NCI-H2227 treated with DMSO at 0.1 percent for 48 hours (cell line): ENCODE measurements at regions not wholly inside any gene's neighbourhood (a gene's known extent, or its start where the extent isn't known, plus 50 kb on each side); places are given as distances from the start of the nearest gene placed in this dataset.
"Not testable (repeated sequence)": the region's sequence is repeated elsewhere in the genome, so short reads cannot be mapped to it uniquely, and the experiment has no call there.

Experiments used
- DNase-seq: peaks from one replicate; lab custom pipeline; 2025; lab: John Stamatoyannopoulos, UW

DNA sequence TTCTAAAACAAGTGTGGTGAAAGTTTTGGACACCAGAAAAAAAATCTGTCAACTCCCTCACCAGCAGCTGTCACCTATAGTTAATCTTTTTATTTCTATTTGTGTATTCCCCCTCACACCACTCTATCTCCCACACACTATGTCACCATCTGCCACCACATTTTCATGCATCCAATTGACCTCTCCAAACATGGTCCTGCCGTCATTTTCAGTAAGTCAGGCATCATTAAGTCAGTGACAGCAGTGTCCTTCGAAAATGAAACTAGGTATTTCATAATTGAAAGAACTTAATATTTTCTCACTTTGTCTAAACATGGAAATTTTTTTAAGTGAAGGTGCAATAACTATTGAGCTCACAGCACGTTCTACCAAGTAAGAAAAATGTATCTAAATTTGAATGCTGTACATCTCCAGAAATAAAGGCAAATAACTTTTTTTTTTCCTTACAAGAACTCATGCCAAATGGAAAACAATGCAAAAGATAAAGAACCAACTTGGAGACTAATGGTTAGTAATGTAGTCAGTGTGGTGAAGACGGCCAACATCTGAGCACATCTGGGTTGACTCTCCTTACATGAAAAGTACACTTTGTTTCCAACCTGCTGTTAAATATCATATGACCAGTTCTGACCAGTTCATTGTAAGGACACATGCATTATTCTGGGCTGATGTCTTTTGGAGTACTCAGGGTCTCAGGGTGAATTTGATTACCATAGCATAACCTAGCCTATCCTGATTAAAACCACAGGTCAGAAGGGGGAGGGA lies 623.3 kb upstream of the MANEA start:
- no peak for DNase-seq

DNA sequence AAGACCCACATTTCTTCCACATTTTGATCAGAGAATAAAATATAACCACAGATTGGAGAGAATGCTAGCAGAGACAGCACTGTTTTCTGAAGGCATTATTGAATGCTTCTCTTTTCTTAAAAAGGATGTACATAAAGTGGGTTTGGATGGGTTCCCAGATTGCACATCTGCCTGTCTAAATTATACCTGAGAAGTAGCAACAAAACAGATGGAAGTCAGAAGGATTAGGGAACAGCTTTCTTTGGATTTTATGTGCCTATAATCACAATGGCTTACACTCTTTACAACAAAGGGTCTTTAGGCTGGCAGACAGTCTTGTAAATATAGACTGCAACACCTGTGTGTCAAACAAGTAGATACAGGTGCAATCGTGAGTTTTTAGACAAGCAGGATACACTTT lies 622.2 kb upstream of the MANEA start:
- peak; percentile 36 for DNase-seq

DNA sequence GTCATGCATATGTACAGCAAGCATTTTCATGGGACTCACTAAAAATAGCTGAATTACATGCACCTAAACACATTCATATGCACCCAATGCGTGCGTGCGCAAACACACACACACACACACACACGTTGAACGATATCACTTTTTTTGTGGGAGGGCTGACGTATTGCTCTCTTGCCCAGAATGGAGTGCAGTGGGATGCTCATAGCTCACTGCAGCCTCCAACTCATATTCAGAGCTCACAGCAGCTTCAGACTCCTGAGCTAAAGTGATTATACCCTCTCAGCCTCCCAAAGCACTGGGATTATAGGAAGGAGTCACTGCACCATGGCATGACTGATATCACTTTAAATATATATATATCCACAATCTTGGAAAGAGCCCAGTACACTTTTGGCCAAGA lies 620.4 kb upstream of the MANEA start:
- no peak for DNase-seq

DNA sequence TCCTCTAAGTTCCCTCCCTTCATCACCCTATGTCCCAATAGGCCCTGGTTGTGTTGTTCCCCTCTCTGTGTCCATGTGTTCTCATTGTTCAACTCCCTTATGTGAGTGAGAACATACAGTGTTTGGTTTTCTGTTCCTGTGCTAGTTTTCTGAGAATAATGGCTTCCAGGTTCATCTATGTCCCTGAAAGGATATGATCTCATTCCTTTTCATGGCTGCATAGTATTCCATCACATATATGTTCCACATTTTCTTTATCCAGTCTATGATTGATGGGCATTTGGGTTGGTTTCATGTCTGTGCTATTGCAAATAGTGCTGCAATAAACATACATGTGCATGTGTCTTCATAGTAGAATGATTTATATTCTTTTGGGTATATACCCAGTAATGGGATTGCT lies 612.6 kb upstream of the MANEA start:
- not testable (repeated sequence) for DNase-seq

DNA sequence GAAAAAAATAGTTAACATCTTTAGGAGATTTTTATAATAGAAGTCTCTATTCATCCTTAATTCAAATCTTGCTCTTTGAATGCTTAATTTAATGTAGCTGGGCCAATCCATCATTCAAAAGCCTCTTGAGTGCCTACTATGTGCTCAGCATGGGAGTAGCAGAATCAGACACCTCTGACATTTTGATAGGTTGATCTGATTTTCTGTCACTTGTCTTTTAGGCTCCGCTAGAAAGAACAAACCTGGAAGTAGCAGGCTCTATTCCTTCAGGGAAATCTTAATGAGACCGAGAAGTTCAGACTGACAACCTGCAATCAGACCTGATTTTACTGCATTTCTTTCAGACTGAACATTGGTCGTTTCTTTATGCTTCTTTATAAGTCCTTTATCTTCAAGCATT lies 588.6 kb upstream of the MANEA start:
- no peak for DNase-seq

DNA sequence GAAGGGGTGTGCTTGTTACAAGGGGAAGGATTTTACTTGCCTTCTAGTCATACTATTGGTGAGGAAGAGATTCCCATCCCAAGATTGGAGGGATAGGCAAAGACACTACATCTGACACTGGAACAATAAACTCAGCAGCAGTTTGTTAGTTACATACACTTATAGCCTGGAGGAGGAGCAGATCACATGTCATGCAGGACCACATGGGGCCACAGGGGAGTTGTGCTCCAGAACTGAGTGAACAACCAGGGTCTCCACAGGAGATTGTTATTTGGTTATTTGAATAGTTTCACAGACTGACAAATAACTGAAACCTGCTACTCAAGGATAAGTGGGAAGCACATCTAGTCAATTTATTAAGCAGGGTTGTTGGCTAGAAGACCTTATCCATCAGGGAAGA lies 559.4 kb upstream of the MANEA start:
- DNase-seq: no peak
